Suprapubic skin (tissue), 4 donors: ENCODE measurements at regions not wholly inside any gene's neighbourhood (a gene's known extent, or its start where the extent isn't known, plus 50 kb on each side); places are given as distances from the start of the nearest gene placed in this dataset.

ENCODE experiments used
- POLR2A ChIP-seq, 2 donors: fragments of 450-650 bp; IDR thresholded peaks; one replicate each; pipeline ENCODE4 v1.6.1; 2017; ENCODE audit warnings: antibody characterized with exemption in 2 of 2, mild to moderate bottlenecking in 2 of 2, moderate library complexity in 2 of 2
- POLR2AphosphoS5 ChIP-seq, 3 donors: sonication (generic); formaldehyde crosslinking; IDR thresholded peaks; one replicate each; pipeline ENCODE4 v1.6.1; 2017; ENCODE audit warnings: antibody characterized with exemption in 3 of 3
- TF ChIP-seq, protein P1 (sequence below), 2 donors: fragments of 200-600 bp in 1 of 2; fragments of 450-650 bp in 1 of 2; sonication (generic) in 1 of 2; IDR thresholded peaks; one replicate each; pipeline ENCODE4 v1.5.1; 2016 to 2019; ENCODE audit warnings: antibody characterized with exemption in 2 of 2, mild to moderate bottlenecking in 1 of 2, moderate library complexity in 1 of 2

DNA sequence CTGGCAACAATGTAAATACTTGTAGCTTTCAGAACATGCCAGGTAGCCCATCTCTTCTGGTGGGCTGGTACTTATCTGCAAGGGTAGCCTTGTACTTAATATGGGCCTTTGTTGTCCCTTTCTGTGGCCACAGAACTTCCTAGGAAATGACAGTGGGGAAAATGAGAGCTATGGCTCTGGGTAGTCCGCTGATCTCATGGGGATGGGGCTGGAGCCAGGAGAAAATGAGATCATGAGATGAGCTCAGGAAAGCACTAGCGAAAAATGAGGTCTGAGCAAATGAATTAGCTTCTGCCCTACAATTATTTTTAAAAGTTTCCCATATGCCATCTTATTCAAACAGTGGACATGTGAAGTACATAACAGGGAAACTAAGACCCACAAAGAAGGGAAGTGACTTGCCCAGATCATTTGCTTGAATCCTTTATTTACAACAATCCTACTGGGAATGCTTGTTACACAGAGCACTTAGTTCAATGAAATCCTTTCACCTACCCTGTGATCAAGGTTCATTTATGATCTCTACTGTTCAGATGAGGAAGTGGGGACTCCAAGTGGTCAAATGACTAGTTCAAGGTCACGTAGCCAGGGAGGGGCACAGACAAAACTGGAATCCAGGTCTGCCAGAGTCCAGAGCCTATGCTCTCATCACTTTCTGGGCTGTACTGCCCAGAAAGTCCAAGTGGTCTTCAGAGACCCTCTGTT is 87.1 kb downstream of the PTPRS start:
- TF ChIP-seq, protein P1, sequence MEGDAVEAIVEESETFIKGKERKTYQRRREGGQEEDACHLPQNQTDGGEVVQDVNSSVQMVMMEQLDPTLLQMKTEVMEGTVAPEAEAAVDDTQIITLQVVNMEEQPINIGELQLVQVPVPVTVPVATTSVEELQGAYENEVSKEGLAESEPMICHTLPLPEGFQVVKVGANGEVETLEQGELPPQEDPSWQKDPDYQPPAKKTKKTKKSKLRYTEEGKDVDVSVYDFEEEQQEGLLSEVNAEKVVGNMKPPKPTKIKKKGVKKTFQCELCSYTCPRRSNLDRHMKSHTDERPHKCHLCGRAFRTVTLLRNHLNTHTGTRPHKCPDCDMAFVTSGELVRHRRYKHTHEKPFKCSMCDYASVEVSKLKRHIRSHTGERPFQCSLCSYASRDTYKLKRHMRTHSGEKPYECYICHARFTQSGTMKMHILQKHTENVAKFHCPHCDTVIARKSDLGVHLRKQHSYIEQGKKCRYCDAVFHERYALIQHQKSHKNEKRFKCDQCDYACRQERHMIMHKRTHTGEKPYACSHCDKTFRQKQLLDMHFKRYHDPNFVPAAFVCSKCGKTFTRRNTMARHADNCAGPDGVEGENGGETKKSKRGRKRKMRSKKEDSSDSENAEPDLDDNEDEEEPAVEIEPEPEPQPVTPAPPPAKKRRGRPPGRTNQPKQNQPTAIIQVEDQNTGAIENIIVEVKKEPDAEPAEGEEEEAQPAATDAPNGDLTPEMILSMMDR (IDR thresholded peaks at IDR 0.05) = no peak
- no peak for TF ChIP-seq POLR2A (IDR thresholded peaks at IDR 0.05)
- no peak for TF ChIP-seq POLR2AphosphoS5 (IDR thresholded peaks at IDR 0.05)
